ENCODE measurements at regions not wholly inside any gene's neighbourhood (a gene's known extent, or its start where the extent isn't known, plus 50 kb on each side); places are given as distances from the start of the nearest gene placed in this dataset.

DNA sequence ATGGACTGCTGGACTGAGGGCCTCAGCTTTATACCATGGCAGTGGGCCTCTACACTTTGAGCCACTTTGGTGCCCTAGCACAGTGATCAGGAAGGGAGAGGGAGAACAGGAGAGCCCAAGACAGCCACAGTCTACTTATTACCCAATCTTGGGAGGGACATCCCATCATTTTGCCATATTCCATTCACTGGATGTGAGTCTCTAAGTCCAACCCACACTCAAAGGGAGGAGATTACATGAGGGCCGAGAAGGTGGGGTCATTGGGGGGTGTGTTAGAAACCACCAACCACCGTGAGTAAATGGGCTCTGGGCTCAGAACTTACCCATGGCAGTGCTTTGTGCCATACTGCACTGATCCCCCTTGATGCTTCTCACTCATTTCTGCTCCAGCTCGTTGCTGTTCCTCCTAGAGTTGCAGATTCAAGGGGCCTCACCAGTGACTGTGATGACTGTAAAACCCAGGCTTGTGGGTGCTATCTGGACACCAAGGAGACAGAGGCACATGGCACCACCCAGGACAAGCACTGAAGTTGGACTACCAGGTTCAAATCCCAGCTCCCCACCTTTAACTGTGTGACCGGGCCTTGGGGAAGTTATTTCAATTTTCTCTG is 97.6 kb upstream of the RAB6C start:
- Histone ChIP-seq H3K9ac (ENCODE audit: control insufficient read depth, extremely low read depth, insufficient read depth, low read length) (no peak overlapping the region), H3K4me2 (ENCODE audit: control insufficient read depth, extremely low read depth, insufficient read depth, low read depth, low read length) (no peak overlapping the region), H3K27ac (ENCODE audit: control insufficient read depth, insufficient read depth, low read length) (no peak overlapping the region), H3K27me3 (ENCODE audit: control insufficient read depth, extremely low read depth, insufficient read depth, low read length) (no peaks in the 10 kb centered on the region), H4K20me1 (ENCODE audit: control insufficient read depth, extremely low read depth, insufficient read depth, low read length) (no peaks in the 10 kb centered on the region), H3K4me1 (ENCODE audit: control insufficient read depth, extremely low read depth, insufficient read depth, low read length) (peaks cover 2% of the 10 kb centered on the region), H3K9me1 (ENCODE audit: control insufficient read depth, extremely low read depth, insufficient read depth, low read length) (no peaks in the 10 kb centered on the region), H3K36me3 (ENCODE audit: control insufficient read depth in 2 of 2, extremely low read depth in 1 of 2, insufficient read depth in 2 of 2, low read length in 2 of 2) (no peaks in the 10 kb centered on the region), H2AFZ (ENCODE audit: control insufficient read depth, low read length) (no peak overlapping the region), H3K4me3 (ENCODE audit: control insufficient read depth in 2 of 3, extremely low read depth in 1 of 3, insufficient read depth in 2 of 3, low read depth in 1 of 3, low read length in 3 of 3) (no peak overlapping the region), H3K79me2 (ENCODE audit: control insufficient read depth, insufficient read depth, low read length) (no peaks in the 10 kb centered on the region), H3K9me3 (ENCODE audit: control insufficient read depth, low read depth, low read length) (no peaks in the 10 kb centered on the region)
- dilution Hi-C loops (cut with MboI; ENCODE audit: extremely low pct_ligation_motif_present, low sequenced_read_pairs), result no loop called here
- FAIRE-seq (no peak), DNase-seq (ENCODE audit: low read depth, low spot score) (no peak)
- no peak for TF ChIP-seq EZH2 (IDR thresholded peaks at IDR 0.05; ENCODE audit: low read length)
- TF ChIP-seq, protein P1, sequence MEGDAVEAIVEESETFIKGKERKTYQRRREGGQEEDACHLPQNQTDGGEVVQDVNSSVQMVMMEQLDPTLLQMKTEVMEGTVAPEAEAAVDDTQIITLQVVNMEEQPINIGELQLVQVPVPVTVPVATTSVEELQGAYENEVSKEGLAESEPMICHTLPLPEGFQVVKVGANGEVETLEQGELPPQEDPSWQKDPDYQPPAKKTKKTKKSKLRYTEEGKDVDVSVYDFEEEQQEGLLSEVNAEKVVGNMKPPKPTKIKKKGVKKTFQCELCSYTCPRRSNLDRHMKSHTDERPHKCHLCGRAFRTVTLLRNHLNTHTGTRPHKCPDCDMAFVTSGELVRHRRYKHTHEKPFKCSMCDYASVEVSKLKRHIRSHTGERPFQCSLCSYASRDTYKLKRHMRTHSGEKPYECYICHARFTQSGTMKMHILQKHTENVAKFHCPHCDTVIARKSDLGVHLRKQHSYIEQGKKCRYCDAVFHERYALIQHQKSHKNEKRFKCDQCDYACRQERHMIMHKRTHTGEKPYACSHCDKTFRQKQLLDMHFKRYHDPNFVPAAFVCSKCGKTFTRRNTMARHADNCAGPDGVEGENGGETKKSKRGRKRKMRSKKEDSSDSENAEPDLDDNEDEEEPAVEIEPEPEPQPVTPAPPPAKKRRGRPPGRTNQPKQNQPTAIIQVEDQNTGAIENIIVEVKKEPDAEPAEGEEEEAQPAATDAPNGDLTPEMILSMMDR (optimal IDR thresholded peaks at IDR 0.05 in 1 of 3, IDR thresholded peaks at IDR 0.05 in 1 of 3, conservative IDR thresholded peaks at IDR 0.05 in 1 of 3; ENCODE audit: extremely low read depth in 1 of 3, insufficient read depth in 2 of 3, low read length in 3 of 3), result no peak

DNA sequence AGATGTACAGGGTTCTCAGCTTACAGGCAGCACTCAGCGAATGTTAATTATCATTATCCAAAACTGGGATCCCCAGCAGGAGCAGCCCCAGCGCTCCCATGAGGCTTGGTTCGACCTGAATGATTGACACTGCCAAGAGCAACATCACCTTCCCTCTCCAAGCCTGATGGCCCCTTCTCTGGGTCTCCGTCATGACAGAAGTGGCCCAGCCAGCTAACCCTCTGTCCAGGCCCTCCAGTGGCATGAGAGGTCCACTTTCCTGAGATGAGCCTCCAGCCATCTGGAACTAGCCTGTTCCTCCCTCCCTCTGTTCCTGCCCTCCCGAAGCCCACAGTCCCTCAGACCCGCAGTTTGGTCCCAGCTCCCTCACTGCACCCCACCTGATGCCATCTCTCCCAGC is 97.0 kb upstream of the RAB6C start:
- Histone ChIP-seq H3K9me1 (ENCODE audit: control insufficient read depth, extremely low read depth, insufficient read depth, low read length) (no peaks in the 10 kb centered on the region), H2AFZ (ENCODE audit: control insufficient read depth, low read length) (no peak overlapping the region), H3K36me3 (ENCODE audit: control insufficient read depth in 2 of 2, extremely low read depth in 1 of 2, insufficient read depth in 2 of 2, low read length in 2 of 2) (no peaks in the 10 kb centered on the region), H3K27me3 (ENCODE audit: control insufficient read depth, extremely low read depth, insufficient read depth, low read length) (no peaks in the 10 kb centered on the region), H3K9me3 (ENCODE audit: control insufficient read depth, low read depth, low read length) (no peaks in the 10 kb centered on the region), H3K4me1 (ENCODE audit: control insufficient read depth, extremely low read depth, insufficient read depth, low read length) (no peaks in the 10 kb centered on the region), H3K79me2 (ENCODE audit: control insufficient read depth, insufficient read depth, low read length) (no peaks in the 10 kb centered on the region), H3K9ac (ENCODE audit: control insufficient read depth, extremely low read depth, insufficient read depth, low read length) (no peak overlapping the region), H3K4me2 (ENCODE audit: control insufficient read depth, extremely low read depth, insufficient read depth, low read depth, low read length) (no peak overlapping the region), H4K20me1 (ENCODE audit: control insufficient read depth, extremely low read depth, insufficient read depth, low read length) (no peaks in the 10 kb centered on the region), H3K4me3 (ENCODE audit: control insufficient read depth in 2 of 3, extremely low read depth in 1 of 3, insufficient read depth in 2 of 3, low read depth in 1 of 3, low read length in 3 of 3) (no peak overlapping the region), H3K27ac (ENCODE audit: control insufficient read depth, insufficient read depth, low read length) (no peak overlapping the region)
- FAIRE-seq (no peak), DNase-seq (ENCODE audit: low read depth, low spot score) (no peak)
- dilution Hi-C loops (cut with MboI; ENCODE audit: extremely low pct_ligation_motif_present, low sequenced_read_pairs), result no loop called here
- TF ChIP-seq EZH2 (IDR thresholded peaks at IDR 0.05; ENCODE audit: low read length), result no peak
- TF ChIP-seq, protein P1 (optimal IDR thresholded peaks at IDR 0.05 in 1 of 3, IDR thresholded peaks at IDR 0.05 in 1 of 3, conservative IDR thresholded peaks at IDR 0.05 in 1 of 3; ENCODE audit: extremely low read depth in 1 of 3, insufficient read depth in 2 of 3, low read length in 3 of 3), result no peak
